ENCODE measurements at regions not wholly inside any gene's neighbourhood (a gene's known extent, or its start where the extent isn't known, plus 50 kb on each side); places are given as distances from the start of the nearest gene placed in this dataset.

DNA sequence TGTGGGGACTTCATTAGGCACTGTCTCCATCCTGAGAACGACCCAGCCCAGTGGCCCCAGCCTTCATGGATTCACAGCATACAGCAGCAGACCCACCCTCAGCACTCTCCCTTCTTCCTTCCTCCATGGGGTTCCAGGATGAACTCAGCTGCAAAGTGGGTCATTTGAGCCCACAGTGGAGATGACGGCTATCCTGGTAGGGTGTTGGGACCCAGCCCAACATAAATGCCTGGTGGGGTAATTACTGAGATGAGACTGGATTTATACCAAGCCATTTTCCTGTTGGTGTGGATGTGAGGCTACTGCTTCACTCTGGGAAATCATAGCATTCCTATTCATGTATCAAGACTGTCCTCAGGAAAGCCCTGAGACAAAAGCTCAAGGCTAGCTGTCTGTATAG lies 536.7 kb upstream of the TNP1 start:
- DNase-seq (ENCODE audit: extremely low spot score): no peak
- TF ChIP-seq TARDBP (IDR thresholded peaks at IDR 0.05): no peak
- TF ChIP-seq SUZ12 (IDR thresholded peaks at IDR 0.05): no peak
- no peak for TF ChIP-seq BHLHE40 (IDR thresholded peaks at IDR 0.05; ENCODE audit: borderline replicate concordance)
- TF ChIP-seq FOXK2 (IDR thresholded peaks at IDR 0.05): no peak
- no peak for TF ChIP-seq HDGF (IDR thresholded peaks at IDR 0.05; ENCODE audit: borderline replicate concordance)
- no peak for TF ChIP-seq L3MBTL2 (conservative IDR thresholded peaks at IDR 0.05)
- no peak for TF ChIP-seq FOXM1 (IDR thresholded peaks at IDR 0.05; ENCODE audit: borderline replicate concordance)
- TF ChIP-seq NFRKB (IDR thresholded peaks at IDR 0.05): no peak
- TF ChIP-seq SP1 (IDR thresholded peaks at IDR 0.05): no peak
- no peak for TF ChIP-seq LEF1 (IDR thresholded peaks at IDR 0.05; ENCODE audit: borderline replicate concordance)
- no peak for TF ChIP-seq CTBP1 (IDR thresholded peaks at IDR 0.05; ENCODE audit: borderline replicate concordance)
- no peak for TF ChIP-seq FOXA1 (IDR thresholded peaks at IDR 0.05)
- no peak for TF ChIP-seq ARNT (IDR thresholded peaks at IDR 0.05)
- TF ChIP-seq PKNOX1 (IDR thresholded peaks at IDR 0.05): no peak
- no peak for TF ChIP-seq ELF4 (IDR thresholded peaks at IDR 0.05)
- POLR2A ChIA-PET: no interaction called here
- CTCF ChIA-PET: no interaction called here

- TF ChIP-seq L3MBTL2 (conservative IDR thresholded peaks at IDR 0.05) (no peak), HDGF (IDR thresholded peaks at IDR 0.05; ENCODE audit: borderline replicate concordance) (no peak), FOXM1 (IDR thresholded peaks at IDR 0.05; ENCODE audit: borderline replicate concordance) (no peak)
- ChIA-PET CTCF (no interaction called here), POLR2A (no interaction called here)
- DNase-seq (ENCODE audit: extremely low spot score): no peak
These were observed 536.3 kb upstream of the TNP1 start for GRCh38 chr2:217396165-217396564.

DNA sequence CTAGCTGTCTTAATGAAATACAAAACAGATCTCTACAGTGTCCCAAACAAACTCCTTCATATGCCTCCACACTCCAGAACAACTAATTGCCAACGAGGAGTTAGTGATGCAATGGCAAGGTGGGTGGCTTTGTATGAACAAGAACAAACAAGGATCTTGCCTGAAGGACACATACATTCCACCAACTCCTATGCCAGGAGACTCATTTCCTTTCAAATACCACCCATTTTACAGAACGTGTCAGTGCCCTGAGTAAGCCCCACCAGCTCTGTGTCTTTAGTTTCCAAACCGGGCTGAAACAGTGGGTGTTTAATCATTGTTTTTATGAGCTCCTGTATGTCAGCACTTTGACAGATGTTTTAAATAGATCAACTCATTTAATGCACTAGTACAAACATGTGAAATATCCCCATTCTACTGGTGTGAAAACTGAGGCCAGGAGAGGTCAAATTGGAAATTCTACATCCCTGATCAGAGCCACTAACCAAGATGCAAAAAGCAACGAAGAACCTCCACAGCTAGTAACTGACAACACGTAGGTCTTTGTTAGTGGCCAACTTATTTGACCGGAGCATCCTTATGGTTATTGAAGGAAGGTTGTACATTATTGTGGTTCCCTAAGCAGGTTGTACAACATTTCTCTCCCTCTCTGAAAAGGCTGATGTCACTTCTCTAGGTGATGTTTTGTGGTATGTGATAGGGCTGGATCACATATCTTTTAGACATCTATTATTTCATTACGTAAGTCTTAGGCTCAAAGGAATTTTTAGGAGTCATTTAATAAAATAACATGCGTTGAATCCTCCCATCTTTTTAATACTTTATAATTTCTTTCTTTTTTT lies 534.9 kb upstream of the TNP1 start:
- DNase-seq (ENCODE audit: extremely low spot score): no peak
- ChIA-PET POLR2A (no interaction called here), CTCF (no interaction called here)
- no peak for TF ChIP-seq ELF4 (IDR thresholded peaks at IDR 0.05)
- TF ChIP-seq ZNF384 (IDR thresholded peaks at IDR 0.05): no peak
- TF ChIP-seq PKNOX1 (IDR thresholded peaks at IDR 0.05): no peak
- no peak for TF ChIP-seq LEF1 (IDR thresholded peaks at IDR 0.05; ENCODE audit: borderline replicate concordance)
- TF ChIP-seq CTBP1 (IDR thresholded peaks at IDR 0.05; ENCODE audit: borderline replicate concordance): no peak

GRCh38 chr2:217393585-217394032 lies 533.7 kb upstream of the TNP1 start:
- ChIA-PET CTCF (no interaction called here), POLR2A (no interaction called here)
- no peak for TF ChIP-seq TARDBP (IDR thresholded peaks at IDR 0.05)
- no peak for TF ChIP-seq L3MBTL2 (conservative IDR thresholded peaks at IDR 0.05)
- TF ChIP-seq FOXK2 (IDR thresholded peaks at IDR 0.05): no peak
- no peak for TF ChIP-seq FOXM1 (IDR thresholded peaks at IDR 0.05; ENCODE audit: borderline replicate concordance)
- TF ChIP-seq SUZ12 (IDR thresholded peaks at IDR 0.05): no peak
- TF ChIP-seq SP1 (IDR thresholded peaks at IDR 0.05): no peak
- TF ChIP-seq LEF1 (IDR thresholded peaks at IDR 0.05; ENCODE audit: borderline replicate concordance): no peak
- no peak for TF ChIP-seq PKNOX1 (IDR thresholded peaks at IDR 0.05)
- no peak for TF ChIP-seq ARNT (IDR thresholded peaks at IDR 0.05)
- no peak for TF ChIP-seq NFRKB (IDR thresholded peaks at IDR 0.05)
- no peak for TF ChIP-seq BHLHE40 (IDR thresholded peaks at IDR 0.05; ENCODE audit: borderline replicate concordance)
- no peak for TF ChIP-seq HDGF (IDR thresholded peaks at IDR 0.05; ENCODE audit: borderline replicate concordance)
- TF ChIP-seq FOXA1 (IDR thresholded peaks at IDR 0.05): no peak
- TF ChIP-seq ELF4 (IDR thresholded peaks at IDR 0.05): no peak
- no peak for TF ChIP-seq CTBP1 (IDR thresholded peaks at IDR 0.05; ENCODE audit: borderline replicate concordance)
- DNase-seq (ENCODE audit: extremely low spot score): no peak

- ChIA-PET CTCF (no interaction called here), POLR2A (no interaction called here)
- TF ChIP-seq NFRKB (IDR thresholded peaks at IDR 0.05): no peak
- TF ChIP-seq PKNOX1 (IDR thresholded peaks at IDR 0.05): no peak
- TF ChIP-seq L3MBTL2 (conservative IDR thresholded peaks at IDR 0.05): no peak
- no peak for TF ChIP-seq LEF1 (IDR thresholded peaks at IDR 0.05; ENCODE audit: borderline replicate concordance)
- no peak for TF ChIP-seq HDGF (IDR thresholded peaks at IDR 0.05; ENCODE audit: borderline replicate concordance)
- no peak for TF ChIP-seq FOXA1 (IDR thresholded peaks at IDR 0.05)
- no peak for TF ChIP-seq CTBP1 (IDR thresholded peaks at IDR 0.05; ENCODE audit: borderline replicate concordance)
- no peak for DNase-seq (ENCODE audit: extremely low spot score)
These were observed 533.2 kb upstream of the TNP1 start for GRCh38 chr2:217392930-217393584.

Measured in HEK293T (cell line).